ENCODE measurements at regions not wholly inside any gene's neighbourhood (a gene's known extent, or its start where the extent isn't known, plus 50 kb on each side); places are given as distances from the start of the nearest gene placed in this dataset.
A peak's percentile ranks its signal among the peaks of the same experiment; 100 is the strongest.

DNA sequence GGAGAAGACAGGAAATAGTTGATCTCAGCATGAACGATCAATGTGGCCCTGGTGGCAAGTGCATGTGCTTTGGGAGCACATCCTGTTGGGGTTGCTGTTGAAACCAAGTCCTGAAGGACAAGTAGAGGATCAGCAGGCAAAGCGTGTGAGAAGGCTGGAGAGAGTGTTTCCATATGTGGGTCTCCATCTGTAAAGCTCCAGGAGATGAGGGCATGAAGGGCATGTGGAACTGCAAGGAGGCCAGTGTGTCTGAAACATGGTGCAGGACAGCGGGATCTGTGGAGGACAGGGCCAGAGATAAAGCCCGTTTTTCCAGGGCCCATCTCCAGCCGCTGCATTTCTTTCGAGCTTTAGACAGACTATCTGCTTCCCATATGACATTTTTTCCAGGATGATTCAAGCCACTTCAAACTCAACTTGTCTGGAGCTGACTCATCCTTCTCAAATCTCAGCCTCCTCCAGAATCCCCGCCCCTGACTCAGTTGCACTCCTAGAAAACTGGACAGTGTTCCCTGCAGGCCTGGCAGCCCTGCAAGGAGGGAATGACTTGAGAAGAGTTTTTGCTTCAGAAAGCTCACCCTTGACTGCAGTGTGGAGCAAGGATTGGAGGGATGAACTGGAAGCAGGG, 226.1 kb downstream of the VAPA start:
- no peak overlapping the region for H3K4me3 Mint-ChIP-seq
- TF ChIP-seq, protein P1, sequence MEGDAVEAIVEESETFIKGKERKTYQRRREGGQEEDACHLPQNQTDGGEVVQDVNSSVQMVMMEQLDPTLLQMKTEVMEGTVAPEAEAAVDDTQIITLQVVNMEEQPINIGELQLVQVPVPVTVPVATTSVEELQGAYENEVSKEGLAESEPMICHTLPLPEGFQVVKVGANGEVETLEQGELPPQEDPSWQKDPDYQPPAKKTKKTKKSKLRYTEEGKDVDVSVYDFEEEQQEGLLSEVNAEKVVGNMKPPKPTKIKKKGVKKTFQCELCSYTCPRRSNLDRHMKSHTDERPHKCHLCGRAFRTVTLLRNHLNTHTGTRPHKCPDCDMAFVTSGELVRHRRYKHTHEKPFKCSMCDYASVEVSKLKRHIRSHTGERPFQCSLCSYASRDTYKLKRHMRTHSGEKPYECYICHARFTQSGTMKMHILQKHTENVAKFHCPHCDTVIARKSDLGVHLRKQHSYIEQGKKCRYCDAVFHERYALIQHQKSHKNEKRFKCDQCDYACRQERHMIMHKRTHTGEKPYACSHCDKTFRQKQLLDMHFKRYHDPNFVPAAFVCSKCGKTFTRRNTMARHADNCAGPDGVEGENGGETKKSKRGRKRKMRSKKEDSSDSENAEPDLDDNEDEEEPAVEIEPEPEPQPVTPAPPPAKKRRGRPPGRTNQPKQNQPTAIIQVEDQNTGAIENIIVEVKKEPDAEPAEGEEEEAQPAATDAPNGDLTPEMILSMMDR (IDR thresholded peaks at IDR 0.05; ENCODE audit: unreplicated experiment in 3 of 3), result no peak
- H3K27ac Mint-ChIP-seq, result peak overlapping the region in 2 of 3 experiments; percentile 65 to 67
- H3K4me1 Mint-ChIP-seq, result peaks cover 49% of the 10 kb centered on the region
- no peaks in the 10 kb centered on the region for H3K9me3 Mint-ChIP-seq
- H3K36me3 Mint-ChIP-seq (ENCODE audit: low read depth), result no peaks in the 10 kb centered on the region
- H3K27me3 Mint-ChIP-seq (ENCODE audit: low read depth), result peaks cover 11% of the 10 kb centered on the region

DNA sequence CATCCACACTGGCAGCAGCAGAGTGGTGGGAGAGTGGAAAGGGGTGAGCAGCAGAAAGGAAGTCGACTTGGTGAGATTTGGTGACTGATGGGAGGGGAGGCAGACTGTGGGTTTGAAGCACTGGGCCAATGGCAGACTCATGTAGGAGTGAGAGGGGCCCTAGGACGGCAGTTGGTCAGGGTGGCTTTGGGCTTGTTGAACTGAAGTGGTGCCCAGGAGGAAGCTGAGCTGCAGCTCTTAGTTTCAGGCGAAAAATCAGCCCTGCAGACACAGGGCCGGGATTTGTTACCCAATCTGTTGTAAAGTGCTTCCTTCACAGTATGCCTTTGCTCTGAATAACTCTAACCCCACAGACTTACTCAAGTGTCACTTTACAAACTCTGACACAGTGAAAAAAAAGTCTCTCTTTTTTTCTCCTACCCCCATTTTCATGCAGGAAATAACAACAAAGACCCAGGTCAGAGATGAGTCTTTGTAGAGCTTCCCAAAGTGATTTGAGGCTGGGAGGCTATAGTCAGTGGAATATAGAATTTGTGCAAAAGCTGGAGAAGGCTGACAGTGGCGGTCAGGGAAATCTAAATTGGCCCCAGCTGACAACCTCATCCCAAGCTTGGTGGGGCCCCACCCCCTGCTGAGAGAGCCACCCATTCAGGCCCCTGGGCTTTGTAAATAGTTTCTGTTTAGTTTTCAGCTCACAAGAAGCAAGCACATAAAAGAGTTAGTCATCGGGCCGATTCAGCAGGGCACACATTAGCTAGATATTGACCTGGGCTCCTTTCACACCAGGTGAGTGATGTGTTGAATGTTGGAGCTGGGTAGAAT, 226.9 kb downstream of the VAPA start:
- peaks cover 49% of the 10 kb centered on the region for H3K4me1 Mint-ChIP-seq
- H3K4me3 Mint-ChIP-seq, result no peak overlapping the region
- peaks cover 17% of the 10 kb centered on the region for H3K27me3 Mint-ChIP-seq (ENCODE audit: low read depth)
- H3K27ac Mint-ChIP-seq, result peak overlapping the region in 2 of 3 experiments; percentile 65 to 67
- TF ChIP-seq, protein P1 (IDR thresholded peaks at IDR 0.05; ENCODE audit: unreplicated experiment in 3 of 3), result no peak
- H3K36me3 Mint-ChIP-seq (ENCODE audit: low read depth), result no peaks in the 10 kb centered on the region
- no peaks in the 10 kb centered on the region for H3K9me3 Mint-ChIP-seq

DNA sequence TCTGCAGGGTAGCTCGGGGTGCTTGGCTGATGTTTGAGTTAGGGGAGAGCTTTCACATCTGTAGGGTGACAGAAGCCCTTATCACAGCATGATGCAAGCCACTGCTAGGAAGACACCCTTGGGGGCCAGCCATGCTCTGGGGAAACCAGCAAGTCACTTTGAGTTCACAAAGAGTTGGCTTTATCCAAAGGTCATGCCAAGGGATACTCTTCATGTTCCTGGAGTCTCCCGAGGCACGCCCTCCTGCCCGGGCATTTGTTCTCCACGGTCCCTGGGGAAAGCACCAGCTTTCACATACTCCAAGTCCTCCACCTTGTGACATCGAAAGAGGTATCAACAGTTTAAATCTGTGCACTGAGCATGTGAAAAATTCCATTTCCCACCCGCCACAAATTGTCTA, 227.7 kb downstream of the VAPA start:
- Mint-ChIP-seq H3K27me3 (ENCODE audit: low read depth) (peaks cover 17% of the 10 kb centered on the region), H3K9me3 (no peaks in the 10 kb centered on the region), H3K4me1 (peaks cover 49% of the 10 kb centered on the region), H3K36me3 (ENCODE audit: low read depth) (no peaks in the 10 kb centered on the region), H3K27ac (peak overlapping the region in 1 of 3 experiments; percentile 50), H3K4me3 (no peak overlapping the region)
- TF ChIP-seq, protein P1 (IDR thresholded peaks at IDR 0.05; ENCODE audit: unreplicated experiment in 3 of 3), result no peak

DNA sequence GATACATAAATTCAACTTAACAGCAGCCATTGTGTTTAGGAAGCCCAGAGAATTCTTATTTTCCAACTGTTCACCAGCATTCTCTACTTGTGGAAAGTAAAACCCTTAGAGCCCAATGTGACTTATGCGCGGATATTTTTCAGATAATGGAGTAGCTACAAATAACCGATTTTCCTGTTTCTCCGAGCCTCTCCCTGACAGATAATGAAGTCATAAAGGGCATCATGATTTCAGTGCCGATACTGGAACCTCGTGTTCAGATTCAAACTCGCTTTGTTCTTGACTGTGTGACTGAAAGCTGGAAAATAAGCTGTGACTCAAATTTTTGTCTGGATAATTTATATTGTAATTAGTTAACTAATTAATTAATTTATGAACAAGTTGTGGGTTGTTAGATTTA, 228.2 kb downstream of the VAPA start:
- Mint-ChIP-seq H3K9me3 (no peaks in the 10 kb centered on the region), H3K27me3 (ENCODE audit: low read depth) (peaks cover 17% of the 10 kb centered on the region)

DNA sequence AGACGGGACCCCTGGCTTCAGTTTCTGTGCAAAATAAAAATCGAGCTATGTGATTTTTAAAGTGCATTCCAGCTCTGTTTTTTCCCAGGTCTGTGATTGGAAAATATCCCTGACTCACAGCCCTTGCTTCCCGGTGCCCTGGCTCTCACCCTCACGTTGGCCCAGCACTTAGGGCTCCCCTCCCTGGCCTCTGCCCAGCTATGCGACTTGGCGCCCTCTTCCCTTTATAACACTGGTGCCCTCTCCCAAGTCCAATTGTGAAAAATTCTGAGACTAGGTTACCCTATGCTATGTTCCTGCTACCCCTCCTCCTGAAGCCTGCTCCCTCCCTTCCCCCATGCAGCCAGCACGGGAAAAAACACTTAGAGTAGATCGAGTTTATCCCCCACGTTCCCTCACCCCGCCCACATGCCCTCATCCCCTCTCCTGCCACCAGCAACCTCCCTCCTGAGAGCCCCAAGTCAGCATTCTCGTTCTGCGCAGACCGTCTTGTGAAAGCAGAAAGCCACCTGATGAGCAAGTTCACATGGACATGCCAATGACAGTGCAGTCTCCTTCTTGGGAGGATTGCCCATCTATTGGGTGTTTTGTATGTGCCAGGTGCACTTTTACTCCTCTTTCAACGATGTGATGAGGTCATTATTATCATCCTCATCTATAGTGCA, 228.8 kb downstream of the VAPA start:
- peaks cover 17% of the 10 kb centered on the region for H3K27me3 Mint-ChIP-seq (ENCODE audit: low read depth)
- H3K9me3 Mint-ChIP-seq, result no peaks in the 10 kb centered on the region
- H3K4me1 Mint-ChIP-seq, result peaks cover 45% of the 10 kb centered on the region
- H3K36me3 Mint-ChIP-seq (ENCODE audit: low read depth), result no peaks in the 10 kb centered on the region
- TF ChIP-seq, protein P1 (IDR thresholded peaks at IDR 0.05; ENCODE audit: unreplicated experiment in 3 of 3), result no peak
- no peak overlapping the region for H3K4me3 Mint-ChIP-seq
- peak overlapping the region; percentile 8 to 70 (median 26) for H3K27ac Mint-ChIP-seq

More for the DNA sequence above, 228.2 kb downstream of the VAPA start:
- Mint-ChIP-seq H3K36me3 (ENCODE audit: low read depth) (no peaks in the 10 kb centered on the region), H3K27ac (peak overlapping the region in 1 of 3 experiments; percentile 50), H3K4me1 (peaks cover 49% of the 10 kb centered on the region), H3K4me3 (no peak overlapping the region)
- TF ChIP-seq, protein P1 (IDR thresholded peaks at IDR 0.05; ENCODE audit: unreplicated experiment in 3 of 3), result no peak

Data from nephron (organoid).